Ovary (tissue), 3 donors: ENCODE measurements at regions not wholly inside any gene's neighbourhood (a gene's known extent, or its start where the extent isn't known, plus 50 kb on each side); places are given as distances from the start of the nearest gene placed in this dataset.

Source experiments
- CTCF ChIP-seq, 3 donors: fragments of 450-650 bp in 2 of 3; fragments of 200-600 bp in 1 of 3; IDR thresholded peaks; one replicate each; pipeline versions ENCODE4 v1.5.1 to v1.8.0; 2016 to 2022; ENCODE audit warnings: antibody characterized with exemption in 3 of 3, mild to moderate bottlenecking in 1 of 3
- POLR2A ChIP-seq: fragments of 450-650 bp; IDR thresholded peaks from one replicate; pipeline ENCODE4 v1.6.1; 2017; ENCODE audit warnings: antibody characterized with exemption, mild to moderate bottlenecking, moderate library complexity
- donor health status: DM: no; HTN: no; CAD: no.

DNA sequence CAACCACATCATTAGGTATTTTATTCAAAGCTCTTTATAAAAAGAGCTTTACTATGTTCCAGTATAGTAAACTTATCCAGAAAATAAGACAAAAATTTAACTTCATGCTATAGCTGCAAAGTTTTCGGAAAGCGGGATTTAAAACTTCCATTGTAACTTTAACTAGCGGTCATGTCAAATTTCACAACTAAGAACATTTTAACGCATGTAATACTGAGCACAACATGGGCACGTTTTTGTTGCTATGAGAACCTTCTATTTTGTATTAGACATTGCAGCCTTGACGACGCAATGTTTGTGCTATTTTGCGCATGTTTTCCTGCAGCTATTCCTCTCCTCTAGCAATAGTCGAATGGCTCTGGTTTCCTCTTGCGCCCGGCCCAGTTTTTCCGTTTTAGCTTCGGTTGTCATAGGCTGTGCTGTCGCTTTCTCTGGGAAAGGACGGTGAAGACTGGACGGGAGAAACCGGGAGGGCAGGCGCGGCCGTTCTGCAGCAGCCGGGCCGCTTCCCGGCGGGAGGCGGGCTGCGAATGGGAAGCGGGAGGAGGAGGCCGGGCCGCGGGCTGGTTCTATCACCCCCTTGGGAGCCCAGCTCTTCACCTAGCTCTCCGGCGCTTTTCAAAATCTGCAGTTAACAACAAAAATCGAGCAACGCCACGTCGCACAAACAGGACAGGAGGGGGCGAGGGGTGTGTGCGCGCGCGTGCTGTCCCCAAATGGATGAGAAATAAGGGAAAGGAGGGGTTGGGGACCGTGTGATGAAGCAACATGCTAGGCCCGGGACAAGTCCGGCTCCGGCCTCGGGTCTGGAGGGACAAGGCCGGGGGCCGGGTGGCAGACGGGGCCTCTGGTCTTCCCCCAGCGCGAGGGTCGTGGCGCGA lies 105.3 kb upstream of the HNRNPU start:
- TF ChIP-seq CTCF (IDR thresholded peaks at IDR 0.05) = no peak
- TF ChIP-seq POLR2A = peak; percentile 85
